Natural killer cell treated with Interleukin-12 subunit alpha and Interleukin-12 subunit beta and Interleukin-15 and Interleukin-18, amount 100 ng/mL, for 72 hours (primary cell): ENCODE measurements at regions not wholly inside any gene's neighbourhood (a gene's known extent, or its start where the extent isn't known, plus 50 kb on each side); places are given as distances from the start of the nearest gene placed in this dataset.
"Not testable (repeated sequence)": the region's sequence is repeated elsewhere in the genome, so short reads cannot be mapped to it uniquely, and the experiment has no call there.

Experiments used
- ATAC-seq, 2 donors: fragments of 150-1000 bp; cut with Tn5 transposase in 1 of 2; sonication (Bioruptor Pico), chemical (Tn5 transposase) in 1 of 2; 2 replicates each; pipeline ENCODE4 v1.10.0; 2021
- DNase-seq: peaks from one replicate; pipeline ENCODE4 v3.0.0; 2022; ENCODE audit warnings: low spot score
- H3K27ac Mint-ChIP-seq, 2 donors: 1 replicate in 1 of 2; 2 replicates in 1 of 2; pipeline ENCODE4 v1.8.0; 2022; ENCODE audit warnings: mixed read lengths in 2 of 2, mild to moderate bottlenecking in 1 of 2, moderate library complexity in 1 of 2
- H3K27me3 Mint-ChIP-seq, 2 donors: 1 replicate in 1 of 2; 2 replicates in 1 of 2; pipeline ENCODE4 v1.8.0; 2022; ENCODE audit warnings: mixed read lengths in 2 of 2
- H3K36me3 Mint-ChIP-seq: one replicate; pipeline ENCODE4 v1.8.0; 2022; ENCODE audit warnings: mixed read lengths
- H3K4me1 Mint-ChIP-seq, 2 donors: 1 replicate in 1 of 2; 2 replicates in 1 of 2; pipeline ENCODE4 v1.8.0; 2022; ENCODE audit warnings: low read depth in 2 of 2, mixed read lengths in 2 of 2, mild to moderate bottlenecking in 1 of 2
- H3K4me3 Mint-ChIP-seq: one replicate; pipeline ENCODE4 v1.8.0; 2022; ENCODE audit warnings: mixed read lengths
- H3K9me3 Mint-ChIP-seq: 2 replicates; pipeline ENCODE4 v1.8.0; 2022; ENCODE audit warnings: mixed read lengths

DNA sequence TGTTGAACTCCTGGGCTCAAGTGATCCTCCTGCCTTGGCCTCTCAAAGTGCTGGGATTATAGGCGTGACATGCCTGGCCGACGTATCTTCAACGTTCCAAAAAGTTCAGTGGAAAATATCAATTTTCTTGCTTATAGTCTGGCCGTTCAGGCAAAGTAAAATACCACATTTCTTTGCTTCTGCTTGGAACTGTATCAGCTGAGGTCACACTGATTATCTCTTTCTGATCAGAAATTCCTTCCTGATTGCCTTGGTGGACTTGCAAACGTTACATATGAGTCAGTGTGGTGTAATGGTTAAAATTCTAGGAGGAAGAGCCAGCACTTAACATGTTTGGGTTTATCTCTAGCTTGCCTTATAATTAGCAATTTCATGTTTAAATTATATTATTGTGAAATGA, 189.5 kb upstream of the VKORC1L1 start:
- H3K4me1 Mint-ChIP-seq, H3K4me3 Mint-ChIP-seq, H3K9me3 Mint-ChIP-seq, DNase-seq, H3K27ac Mint-ChIP-seq, H3K36me3 Mint-ChIP-seq, H3K27me3 Mint-ChIP-seq, ATAC-seq: not testable (repeated sequence)

DNA sequence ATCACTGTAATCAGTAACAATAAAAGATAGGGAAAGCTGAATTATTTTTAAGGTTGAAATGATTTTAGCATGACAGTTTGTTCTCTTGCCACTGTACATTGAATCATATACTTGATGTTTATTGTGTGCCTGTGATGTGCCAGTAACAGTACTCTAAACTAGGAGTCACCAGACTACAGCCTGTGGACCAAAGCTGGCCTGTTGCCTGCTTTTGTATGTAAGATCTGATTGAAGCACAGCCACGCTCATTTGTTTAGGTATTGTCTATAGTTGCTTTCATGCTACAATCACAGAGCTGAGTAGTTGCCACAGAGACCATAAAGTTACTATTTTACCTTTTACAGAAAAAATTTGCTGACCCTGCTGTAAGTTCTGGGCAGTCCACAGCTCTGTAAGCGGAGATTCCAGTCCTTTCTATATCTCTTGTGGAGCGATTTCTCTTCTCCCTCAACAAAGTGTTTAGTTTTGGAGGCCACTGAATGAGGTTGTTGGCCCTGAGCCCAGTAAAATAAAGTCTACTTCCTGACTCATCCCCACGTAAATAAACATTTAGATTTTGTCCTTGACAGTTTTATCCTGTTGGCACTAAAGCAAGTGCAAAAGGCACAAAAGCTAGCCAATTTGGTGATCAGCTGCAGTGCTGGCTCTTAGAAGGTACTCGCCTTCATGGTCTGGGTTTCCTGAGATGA, 173.7 kb upstream of the VKORC1L1 start:
- not testable (repeated sequence) for H3K9me3 Mint-ChIP-seq, H3K36me3 Mint-ChIP-seq, DNase-seq, H3K4me1 Mint-ChIP-seq, H3K27ac Mint-ChIP-seq, ATAC-seq, H3K4me3 Mint-ChIP-seq, H3K27me3 Mint-ChIP-seq

DNA sequence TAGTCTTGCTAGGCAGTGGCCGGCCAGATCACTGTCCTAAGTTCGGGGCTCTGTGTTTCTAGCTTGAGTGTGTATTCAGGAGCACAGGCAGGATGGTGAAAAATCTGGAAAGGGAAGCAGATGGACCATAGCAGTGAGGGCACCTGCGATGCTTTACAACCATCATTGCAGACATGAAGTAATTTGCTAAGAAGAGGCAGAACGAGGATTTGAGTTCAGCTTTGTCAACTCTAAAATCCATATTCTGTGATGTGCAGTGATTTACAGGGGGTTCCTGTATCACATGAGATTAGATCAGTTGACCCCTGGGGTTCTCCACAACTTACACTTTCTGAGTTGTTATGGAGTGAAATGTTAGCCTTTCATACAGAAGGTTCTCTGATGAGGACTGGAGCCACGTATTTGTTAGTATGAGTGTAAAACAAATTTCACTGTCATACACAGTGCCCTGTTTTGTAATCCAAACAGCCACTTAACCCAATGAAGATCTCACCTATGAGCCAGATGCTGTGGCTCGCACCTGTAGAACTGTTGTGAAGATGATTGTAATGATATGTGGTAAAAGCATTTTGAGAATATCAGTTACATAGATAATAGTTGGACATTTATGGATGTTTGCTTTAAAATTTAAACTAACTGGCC, 173.0 kb upstream of the VKORC1L1 start:
- not testable (repeated sequence) for H3K4me1 Mint-ChIP-seq, H3K27ac Mint-ChIP-seq, ATAC-seq, H3K27me3 Mint-ChIP-seq, H3K36me3 Mint-ChIP-seq, H3K4me3 Mint-ChIP-seq, H3K9me3 Mint-ChIP-seq, DNase-seq

DNA sequence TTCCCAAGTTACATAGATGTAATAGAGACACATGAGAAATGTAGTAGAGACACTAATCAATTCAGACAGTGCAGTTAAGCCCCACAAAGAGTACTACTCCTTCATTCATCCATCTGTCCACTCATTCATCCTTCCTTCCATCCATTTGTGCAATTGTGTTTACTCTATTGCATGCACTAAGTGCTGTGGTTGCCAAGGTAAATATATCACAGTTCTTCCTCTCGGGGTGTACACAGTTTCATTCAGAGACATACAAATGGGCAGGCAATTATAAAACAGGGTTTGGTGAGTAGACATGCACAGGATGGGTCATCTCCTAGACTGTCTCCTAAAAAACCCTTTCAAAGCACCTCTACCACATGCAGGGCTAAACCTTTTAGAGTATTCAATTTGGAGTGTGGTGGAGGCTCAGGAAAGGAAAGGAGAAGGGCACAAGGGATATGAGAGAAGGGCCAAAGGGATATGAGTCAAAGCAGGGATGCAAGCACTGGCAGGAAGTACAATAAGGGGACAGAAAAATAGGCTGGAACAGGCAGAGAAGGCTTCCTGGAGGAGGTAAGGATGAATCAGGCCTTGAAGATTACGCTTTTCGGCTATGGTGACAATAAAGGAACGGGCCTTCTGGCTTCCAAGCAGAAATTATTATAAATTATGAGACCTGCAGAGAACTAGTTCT, 153.6 kb upstream of the VKORC1L1 start:
- not testable (repeated sequence) for H3K4me1 Mint-ChIP-seq, H3K36me3 Mint-ChIP-seq, H3K27ac Mint-ChIP-seq, H3K4me3 Mint-ChIP-seq, H3K9me3 Mint-ChIP-seq, DNase-seq, ATAC-seq, H3K27me3 Mint-ChIP-seq

DNA sequence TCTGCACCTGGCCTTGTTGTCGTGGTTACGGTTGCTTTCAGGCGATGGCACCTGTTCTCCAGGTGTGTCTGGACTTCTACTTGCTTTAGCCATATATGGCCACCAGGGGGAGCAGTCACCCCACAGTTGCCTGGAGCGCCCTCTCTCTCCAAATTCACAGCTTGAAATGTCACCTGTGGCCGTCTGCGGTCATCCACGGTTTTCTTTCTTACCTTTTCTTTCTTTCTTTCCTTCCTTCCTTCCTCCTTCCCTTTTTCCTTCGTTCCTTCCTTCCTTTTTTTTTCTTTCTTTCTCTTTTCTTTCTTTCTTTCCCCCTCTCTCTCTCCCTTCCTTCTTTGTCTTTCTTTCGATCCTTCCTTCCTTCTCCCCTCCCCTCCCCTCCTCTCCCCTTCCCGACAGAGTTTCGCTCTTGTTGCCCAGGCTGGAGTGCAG, 150.5 kb upstream of the VKORC1L1 start:
- Mint-ChIP-seq H3K9me3 (no peaks in the 10 kb centered on the region), H3K36me3 (no peaks in the 10 kb centered on the region), H3K27ac (no peak overlapping the region), H3K27me3 (no peaks in the 10 kb centered on the region), H3K4me1 (peaks cover 6 to 7% of the 10 kb centered on the region in 2 donors), H3K4me3 (no peak overlapping the region)
- peak in 1 of 2 donors; percentile 67 for ATAC-seq
- no peak for DNase-seq

DNA sequence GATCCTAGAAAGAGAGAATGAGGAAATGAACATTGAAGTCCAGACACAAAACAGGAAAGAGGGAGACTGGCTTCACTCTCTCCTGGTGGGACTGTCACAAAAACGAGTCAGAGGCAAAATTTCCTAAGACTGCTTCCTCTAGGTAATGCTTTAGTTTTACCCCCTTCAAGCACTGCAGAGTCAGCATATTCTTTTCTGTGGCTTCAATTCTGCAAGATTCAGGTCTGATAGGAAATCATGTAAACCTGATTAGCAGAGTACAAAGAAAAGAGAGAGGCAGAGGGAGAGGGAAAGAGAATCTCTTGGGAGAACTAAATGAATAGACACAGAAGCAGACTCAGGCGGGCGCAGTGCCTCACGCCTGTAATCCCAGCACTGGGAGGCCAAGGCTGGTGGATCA, 145.7 kb upstream of the VKORC1L1 start:
- not testable (repeated sequence) for DNase-seq, H3K27ac Mint-ChIP-seq, H3K4me3 Mint-ChIP-seq, ATAC-seq, H3K9me3 Mint-ChIP-seq, H3K27me3 Mint-ChIP-seq, H3K4me1 Mint-ChIP-seq, H3K36me3 Mint-ChIP-seq

DNA sequence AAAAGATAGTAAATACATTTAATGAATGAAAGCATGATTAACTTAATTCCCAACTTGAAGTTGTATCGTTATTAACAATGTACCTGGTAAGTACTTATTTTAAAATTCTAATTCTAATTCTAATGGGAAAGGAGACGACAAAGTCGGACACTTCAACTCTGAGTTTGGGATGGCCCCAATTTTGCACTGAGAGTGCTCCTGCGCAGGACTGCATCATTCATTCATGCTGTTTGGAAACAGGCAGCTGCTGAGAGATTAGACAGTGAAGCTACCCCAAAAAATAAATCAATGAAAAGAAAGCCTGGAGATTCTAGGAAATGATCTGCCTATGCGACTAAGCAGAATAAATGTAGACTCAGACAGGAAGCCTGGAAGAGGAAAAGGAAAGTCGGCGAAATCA, 141.7 kb upstream of the VKORC1L1 start:
- H3K4me1 Mint-ChIP-seq: peaks cover 0 to 3% of the 10 kb centered on the region in 2 donors
- H3K4me3 Mint-ChIP-seq: no peak overlapping the region
- H3K27me3 Mint-ChIP-seq: no peaks in the 10 kb centered on the region
- DNase-seq (no peak), ATAC-seq (no peak)
- H3K27ac Mint-ChIP-seq: no peak overlapping the region
- H3K36me3 Mint-ChIP-seq: no peaks in the 10 kb centered on the region
- H3K9me3 Mint-ChIP-seq: no peaks in the 10 kb centered on the region

DNA sequence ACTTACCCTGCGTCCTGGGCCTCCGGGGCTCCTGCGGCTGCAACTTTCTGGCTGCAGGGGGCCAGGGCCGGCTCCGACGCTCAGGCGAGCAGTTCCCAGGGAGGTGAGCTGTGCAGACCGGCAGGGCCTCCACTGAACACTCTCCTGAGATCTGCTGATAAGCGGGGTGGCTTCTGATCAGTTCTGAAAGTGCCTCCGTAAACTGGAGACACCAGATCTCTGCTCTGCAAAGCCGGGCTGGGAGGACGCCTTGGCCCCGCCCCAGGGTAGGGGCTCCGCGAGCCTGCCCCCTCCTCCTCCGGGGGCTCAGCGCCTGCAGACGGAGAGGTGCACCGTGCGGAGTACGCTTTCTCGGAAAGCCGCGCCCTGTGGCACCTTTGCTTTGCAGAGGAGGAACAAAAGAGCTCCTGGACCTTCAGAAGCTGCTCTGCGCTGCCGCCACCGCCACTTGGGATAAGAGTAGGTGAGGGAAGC, 141.3 kb upstream of the VKORC1L1 start:
- DNase-seq (no peak), ATAC-seq (peak; percentile 36 to 50)
- no peak overlapping the region for H3K4me3 Mint-ChIP-seq
- H3K36me3 Mint-ChIP-seq: no peaks in the 10 kb centered on the region
- H3K27ac Mint-ChIP-seq: no peak overlapping the region
- H3K27me3 Mint-ChIP-seq: no peaks in the 10 kb centered on the region
- H3K4me1 Mint-ChIP-seq: peaks cover 0 to 3% of the 10 kb centered on the region in 2 donors
- no peaks in the 10 kb centered on the region for H3K9me3 Mint-ChIP-seq

DNA sequence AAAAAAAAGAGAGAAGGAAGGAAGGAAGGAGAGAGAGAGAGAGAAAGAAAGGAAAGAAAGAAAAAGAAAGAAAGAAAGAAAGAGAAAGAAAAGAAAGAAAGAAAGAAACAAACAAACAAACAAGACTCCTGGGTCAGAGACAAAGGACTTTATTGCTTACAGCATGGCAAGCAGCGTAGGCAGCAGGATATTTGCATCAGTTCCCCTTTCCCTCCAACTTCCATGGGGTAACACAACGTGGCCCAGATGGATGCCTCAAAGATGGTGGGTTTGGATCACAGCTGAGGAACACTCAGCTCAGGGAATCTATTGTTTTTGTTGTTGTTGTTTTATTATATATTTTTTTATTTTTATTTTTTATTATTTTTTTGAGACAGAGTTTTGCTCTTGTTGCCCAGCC, 128.5 kb upstream of the VKORC1L1 start:
- no peak for ATAC-seq

DNA sequence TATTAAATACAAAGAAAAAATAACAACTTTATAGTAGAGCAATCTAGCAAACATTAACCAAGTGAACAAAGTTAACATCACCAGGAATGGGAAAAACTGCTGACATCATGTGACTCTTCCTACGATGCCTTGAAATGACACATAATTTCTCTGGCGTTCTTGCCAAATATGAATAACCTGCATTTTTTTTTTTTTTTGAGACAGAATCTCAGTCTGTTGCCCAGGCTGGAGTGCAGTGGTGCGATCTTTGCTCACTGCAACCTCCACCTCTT, 126.5 kb upstream of the VKORC1L1 start:
- H3K4me1 Mint-ChIP-seq: peaks cover 4 to 7% of the 10 kb centered on the region in 2 donors
- DNase-seq (no peak), ATAC-seq (no peak)
- H3K27me3 Mint-ChIP-seq: no peaks in the 10 kb centered on the region
- H3K9me3 Mint-ChIP-seq: no peaks in the 10 kb centered on the region
- no peak overlapping the region for H3K4me3 Mint-ChIP-seq
- H3K36me3 Mint-ChIP-seq: no peaks in the 10 kb centered on the region
- no peak overlapping the region for H3K27ac Mint-ChIP-seq

More for the DNA sequence above, 128.5 kb upstream of the VKORC1L1 start:
- Mint-ChIP-seq H3K9me3 (no peaks in the 10 kb centered on the region), H3K27ac (no peak overlapping the region), H3K4me3 (no peak overlapping the region), H3K36me3 (no peaks in the 10 kb centered on the region), H3K27me3 (no peaks in the 10 kb centered on the region), H3K4me1 (peaks cover 0 to 8% of the 10 kb centered on the region in 2 donors)
- no peak for DNase-seq

DNA sequence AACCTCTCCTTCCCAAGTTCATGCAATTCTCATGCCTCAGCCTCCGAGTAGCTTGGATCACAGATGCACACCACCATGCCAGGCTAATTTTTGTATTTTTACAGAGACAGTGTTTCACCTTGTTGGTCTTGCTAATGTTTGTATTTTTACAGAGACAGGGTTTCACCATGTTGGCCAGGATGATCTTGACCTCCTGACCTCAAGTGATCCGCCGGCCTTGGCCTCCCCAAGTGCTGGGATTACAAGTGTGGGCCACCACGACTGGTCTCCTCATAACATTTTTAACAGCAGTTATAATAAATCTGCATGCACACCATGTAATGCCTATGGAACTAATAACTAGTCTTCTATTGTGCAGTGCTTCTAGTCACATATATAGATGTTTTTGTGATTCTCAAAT, 123.8 kb upstream of the VKORC1L1 start:
- Mint-ChIP-seq H3K27me3 (no peaks in the 10 kb centered on the region), H3K27ac (no peak overlapping the region), H3K4me3 (no peak overlapping the region), H3K36me3 (no peaks in the 10 kb centered on the region), H3K4me1 (peaks cover 4 to 7% of the 10 kb centered on the region in 2 donors), H3K9me3 (no peaks in the 10 kb centered on the region)
- DNase-seq: no peak
- ATAC-seq: no peak

DNA sequence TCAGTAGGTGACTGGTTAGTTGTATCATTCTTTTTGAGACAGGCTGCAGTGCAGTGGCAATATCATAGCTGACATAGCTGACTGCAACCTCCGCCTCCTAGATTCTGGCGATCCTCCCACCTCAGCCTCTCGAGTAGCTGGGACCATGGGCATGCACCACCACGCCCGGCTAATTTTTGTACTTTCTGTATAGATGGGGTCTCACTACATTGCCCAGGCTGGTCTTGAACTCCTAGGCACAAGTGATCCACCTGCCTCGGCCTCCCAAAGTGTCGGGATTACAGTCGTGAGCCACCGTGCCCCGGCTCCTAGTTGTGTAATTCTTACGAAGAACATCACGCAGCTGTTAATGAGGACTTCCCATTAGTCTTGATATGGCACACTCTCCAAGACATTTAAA, 123.4 kb upstream of the VKORC1L1 start:
- ATAC-seq (no peak), DNase-seq (no peak)
- Mint-ChIP-seq H3K9me3 (no peaks in the 10 kb centered on the region), H3K36me3 (no peaks in the 10 kb centered on the region), H3K4me3 (peak overlapping the region; percentile 99), H3K27me3 (no peaks in the 10 kb centered on the region), H3K27ac (no peak overlapping the region), H3K4me1 (peaks cover 5 to 7% of the 10 kb centered on the region in 2 donors)

DNA sequence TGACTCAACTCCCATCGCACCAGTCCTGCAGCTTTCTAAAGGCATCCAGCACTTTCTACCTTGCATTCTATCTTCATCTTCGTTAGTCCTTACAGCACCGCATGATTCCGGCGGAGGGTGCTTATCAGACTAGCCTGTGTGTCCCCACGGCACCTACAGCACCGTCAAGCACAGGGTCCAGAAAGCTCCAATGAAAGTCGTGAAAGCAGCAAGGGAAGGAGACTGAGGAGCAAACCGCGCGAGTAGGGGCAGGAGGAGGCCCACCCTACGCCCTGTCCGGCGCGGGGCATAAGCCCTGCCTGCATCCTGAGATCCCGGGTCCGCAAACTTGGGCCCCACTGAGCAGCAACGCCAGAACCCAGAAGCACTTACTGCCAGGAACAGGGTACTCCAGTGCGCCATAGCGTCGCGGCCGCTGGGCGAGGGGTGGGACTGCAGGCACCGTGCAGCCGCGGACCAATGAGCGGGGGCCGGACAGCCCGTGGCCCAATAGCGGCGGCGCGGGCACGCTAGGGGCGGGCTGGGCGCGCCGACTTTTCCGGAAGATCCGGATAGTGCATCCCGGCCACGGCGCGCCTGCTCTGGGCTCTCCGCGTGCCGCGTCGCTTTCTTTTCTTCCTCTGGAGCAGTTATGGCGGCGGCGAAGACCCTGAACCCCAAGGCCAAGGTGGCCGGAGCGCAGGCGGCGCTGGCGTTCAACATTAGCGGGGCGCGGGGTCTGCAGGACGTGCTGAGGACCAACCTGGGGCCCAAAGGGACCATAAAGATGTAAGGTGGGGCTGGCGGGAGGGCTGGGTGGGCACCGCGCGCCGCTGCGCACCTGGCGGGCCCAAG, 122.1 kb upstream of the VKORC1L1 start:
- Mint-ChIP-seq H3K9me3 (no peaks in the 10 kb centered on the region), H3K36me3 (peaks cover 1% of the 10 kb centered on the region)

DNA sequence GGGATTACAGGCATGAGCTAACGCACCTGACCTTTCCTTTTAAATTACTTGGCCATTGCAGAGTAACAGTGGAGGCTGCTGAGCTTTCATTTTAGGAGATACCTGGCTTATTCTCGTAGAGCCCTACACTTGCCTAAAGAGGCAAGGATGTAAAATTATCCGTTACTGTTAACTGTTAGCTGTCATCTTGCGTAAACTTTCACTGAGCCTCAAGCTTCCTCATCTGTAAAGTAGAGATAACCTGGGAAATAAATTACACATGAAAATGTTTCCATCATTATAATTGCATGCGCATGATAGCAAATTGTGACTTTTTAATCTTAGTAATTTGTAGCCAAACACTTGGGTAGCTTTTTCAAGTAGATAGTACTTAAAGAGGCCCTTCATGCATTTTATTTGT, 118.8 kb upstream of the VKORC1L1 start:
- H3K9me3 Mint-ChIP-seq, DNase-seq, H3K4me3 Mint-ChIP-seq, H3K27me3 Mint-ChIP-seq, H3K27ac Mint-ChIP-seq, ATAC-seq, H3K4me1 Mint-ChIP-seq: not testable (repeated sequence)
- peaks cover 11% of the 10 kb centered on the region for H3K36me3 Mint-ChIP-seq

More for the DNA sequence above, 122.1 kb upstream of the VKORC1L1 start:
- peak; percentile 99 to 100 for ATAC-seq
- H3K27me3 Mint-ChIP-seq: no peaks in the 10 kb centered on the region
- DNase-seq: peak; percentile 94
- peak overlapping the region; percentile 79 to 82 for H3K27ac Mint-ChIP-seq
- H3K4me1 Mint-ChIP-seq: peaks cover 6 to 7% of the 10 kb centered on the region in 2 donors
- H3K4me3 Mint-ChIP-seq: peak overlapping the region; percentile 99
